ENCODE measurements at regions not wholly inside any gene's neighbourhood (a gene's known extent, or its start where the extent isn't known, plus 50 kb on each side); places are given as distances from the start of the nearest gene placed in this dataset.

DNA sequence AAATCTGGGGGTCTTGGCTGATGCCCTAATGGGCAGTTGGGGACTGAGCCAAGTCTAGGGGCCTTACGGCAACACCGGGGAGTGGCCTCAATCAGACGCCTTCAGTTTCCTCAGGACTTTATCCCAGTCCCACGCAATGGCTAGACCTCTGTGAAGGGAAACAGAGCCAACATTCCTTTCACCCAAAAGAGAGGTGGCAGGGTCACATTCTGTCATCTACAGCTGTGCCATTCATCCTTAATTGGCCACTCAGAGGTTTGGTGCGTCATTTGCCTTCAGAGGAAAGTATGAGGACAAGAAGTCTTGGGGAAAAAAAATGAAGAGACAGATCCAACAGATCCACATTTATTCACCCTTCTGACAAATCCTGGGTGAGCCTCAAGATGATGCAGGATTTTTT, 166.9 kb upstream of the AVPR1A start:
- TF ChIP-seq, protein P1, sequence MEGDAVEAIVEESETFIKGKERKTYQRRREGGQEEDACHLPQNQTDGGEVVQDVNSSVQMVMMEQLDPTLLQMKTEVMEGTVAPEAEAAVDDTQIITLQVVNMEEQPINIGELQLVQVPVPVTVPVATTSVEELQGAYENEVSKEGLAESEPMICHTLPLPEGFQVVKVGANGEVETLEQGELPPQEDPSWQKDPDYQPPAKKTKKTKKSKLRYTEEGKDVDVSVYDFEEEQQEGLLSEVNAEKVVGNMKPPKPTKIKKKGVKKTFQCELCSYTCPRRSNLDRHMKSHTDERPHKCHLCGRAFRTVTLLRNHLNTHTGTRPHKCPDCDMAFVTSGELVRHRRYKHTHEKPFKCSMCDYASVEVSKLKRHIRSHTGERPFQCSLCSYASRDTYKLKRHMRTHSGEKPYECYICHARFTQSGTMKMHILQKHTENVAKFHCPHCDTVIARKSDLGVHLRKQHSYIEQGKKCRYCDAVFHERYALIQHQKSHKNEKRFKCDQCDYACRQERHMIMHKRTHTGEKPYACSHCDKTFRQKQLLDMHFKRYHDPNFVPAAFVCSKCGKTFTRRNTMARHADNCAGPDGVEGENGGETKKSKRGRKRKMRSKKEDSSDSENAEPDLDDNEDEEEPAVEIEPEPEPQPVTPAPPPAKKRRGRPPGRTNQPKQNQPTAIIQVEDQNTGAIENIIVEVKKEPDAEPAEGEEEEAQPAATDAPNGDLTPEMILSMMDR (conservative IDR thresholded peaks at IDR 0.05; ENCODE audit: low read depth, low read length) = no peak
- TF ChIP-seq EZH2 (IDR thresholded peaks at IDR 0.05; ENCODE audit: borderline replicate concordance, low read depth, low read length, poor library complexity, severe bottlenecking) = no peak

All from A673 (cell line).